ENCODE measurements at regions not wholly inside any gene's neighbourhood (a gene's known extent, or its start where the extent isn't known, plus 50 kb on each side); places are given as distances from the start of the nearest gene placed in this dataset.
"Not testable (repeated sequence)": the region's sequence is repeated elsewhere in the genome, so short reads cannot be mapped to it uniquely, and the experiment has no call there.

GRCh38 chr1:229924639-229925038 lies 142.4 kb upstream of the GALNT2 start:
- no peak for DNase-seq (ENCODE audit: low spot score)

GRCh38 chr1:229928767-229929166 lies 138.3 kb upstream of the GALNT2 start:
- no peak for DNase-seq (ENCODE audit: low spot score)

- DNase-seq (ENCODE audit: low spot score): not testable (repeated sequence)
Measured at GRCh38 chr1:229931751-229932150, 135.3 kb upstream of the GALNT2 start.

- DNase-seq (ENCODE audit: low spot score): not testable (repeated sequence)
Measured at GRCh38 chr1:229935157-229935556, 131.9 kb upstream of the GALNT2 start.

- DNase-seq (ENCODE audit: low spot score): no peak
Measured at GRCh38 chr1:229938551-229938950, 128.5 kb upstream of the GALNT2 start.

GRCh38 chr1:229940684-229941083 lies 126.4 kb upstream of the GALNT2 start:
- no peak for DNase-seq (ENCODE audit: low spot score)

- DNase-seq (ENCODE audit: low spot score): no peak
Measured at GRCh38 chr1:229941160-229941559, 125.9 kb upstream of the GALNT2 start.

GRCh38 chr1:229941831-229942230 lies 125.2 kb upstream of the GALNT2 start:
- no peak for DNase-seq (ENCODE audit: low spot score)

GRCh38 chr1:229942501-229942900 lies 124.5 kb upstream of the GALNT2 start:
- DNase-seq (ENCODE audit: low spot score): no peak

GRCh38 chr1:229943148-229943714 lies 123.8 kb upstream of the GALNT2 start:
- no peak for DNase-seq (ENCODE audit: low spot score)

GRCh38 chr1:229943988-229944743 lies 122.9 kb upstream of the GALNT2 start:
- DNase-seq (ENCODE audit: low spot score): no peak

- no peak for DNase-seq (ENCODE audit: low spot score)
Measured at GRCh38 chr1:229945795-229946194, 121.2 kb upstream of the GALNT2 start.

- no peak for DNase-seq (ENCODE audit: low spot score)
Measured at GRCh38 chr1:229947968-229948367, 119.1 kb upstream of the GALNT2 start.

GRCh38 chr1:229948438-229948837 lies 118.6 kb upstream of the GALNT2 start:
- no peak for DNase-seq (ENCODE audit: low spot score)

- DNase-seq (ENCODE audit: low spot score): no peak
Measured at GRCh38 chr1:229949500-229949899, 117.5 kb upstream of the GALNT2 start.

- no peak for DNase-seq (ENCODE audit: low spot score)
Measured at GRCh38 chr1:229950020-229950419, 117.0 kb upstream of the GALNT2 start.

- no peak for DNase-seq (ENCODE audit: low spot score)
Measured at GRCh38 chr1:229950908-229951307, 116.1 kb upstream of the GALNT2 start.

- no peak for DNase-seq (ENCODE audit: low spot score)
Measured at GRCh38 chr1:229951856-229952534, 115.0 kb upstream of the GALNT2 start.

GRCh38 chr1:229952670-229953520 lies 114.1 kb upstream of the GALNT2 start:
- no peak for DNase-seq (ENCODE audit: low spot score)

- DNase-seq (ENCODE audit: low spot score): no peak
Measured at GRCh38 chr1:229953736-229954326, 113.2 kb upstream of the GALNT2 start.

- DNase-seq (ENCODE audit: low spot score): no peak
Measured at GRCh38 chr1:229964281-229964680, 102.8 kb upstream of the GALNT2 start.

- no peak for DNase-seq (ENCODE audit: low spot score)
Measured at GRCh38 chr1:229970714-229971113, 96.3 kb upstream of the GALNT2 start.
